Karpas-422 (cell line): ENCODE measurements at regions not wholly inside any gene's neighbourhood (a gene's known extent, or its start where the extent isn't known, plus 50 kb on each side); places are given as distances from the start of the nearest gene placed in this dataset.

Experiments
- DNase-seq: peaks from one replicate; pipeline ENCODE4 v3.0.0-alpha.2; 2015
- H2AFZ ChIP-seq: fragments of 200-600 bp; sonication (generic); 2 replicates; pipeline ENCODE4 v1.6.1; 2014; ENCODE audit warnings: antibody characterized with exemption, low read length, mixed read lengths
- H3K27ac ChIP-seq: fragments of 200-600 bp; sonication (generic); 2 replicates; pipeline ENCODE4 v1.5.1; 2014; ENCODE audit warnings: mild to moderate bottlenecking, low read length, moderate library complexity
- H3K27me3 ChIP-seq: fragments of 200-600 bp; sonication (generic); 2 replicates; pipeline ENCODE4 v1.6.1; 2014; ENCODE audit warnings: low read length, mixed read lengths
- H3K36me3 ChIP-seq: fragments of 200-600 bp; sonication (generic); 2 replicates; pipeline ENCODE4 v1.6.1; 2014; ENCODE audit warnings: low read length, mixed read lengths; ENCODE audit not compliant: insufficient read depth
- H3K4me1 ChIP-seq: fragments of 200-600 bp; sonication (generic); 2 replicates; pipeline ENCODE4 v1.6.1; 2014; ENCODE audit warnings: mild to moderate bottlenecking, low read length, mixed read lengths
- H3K4me2 ChIP-seq: fragments of 200-600 bp; sonication (generic); 2 replicates; pipeline ENCODE4 v1.6.1; 2014; ENCODE audit warnings: low read length, low read depth, mild to moderate bottlenecking; ENCODE audit not compliant: poor library complexity, severe bottlenecking
- H3K4me3 ChIP-seq: fragments of 200-600 bp; sonication (generic); 2 replicates; pipeline ENCODE4 v1.5.1; 2014; ENCODE audit warnings: mild to moderate bottlenecking, antibody characterized with exemption, low read length, mixed read lengths
- H3K79me2 ChIP-seq: fragments of 200-600 bp; sonication (generic); 2 replicates; pipeline ENCODE4 v1.6.1; 2014; ENCODE audit warnings: mild to moderate bottlenecking, low read length, mixed read lengths
- H3K9ac ChIP-seq: fragments of 200-600 bp; sonication (generic); 2 replicates; pipeline ENCODE4 v1.6.0; 2014; ENCODE audit warnings: low read length
- H3K9me2 ChIP-seq: fragments of 200-600 bp; sonication (generic), shearing (Covaris generic); replicated peaks from 2 replicates; pipeline ENCODE4 v1.6.0; 2014; ENCODE audit warnings: mild to moderate bottlenecking, low read length, moderate library complexity; ENCODE audit not compliant: insufficient read depth
- H3K9me3 ChIP-seq: fragments of 300-700, 200-600 bp; sonication (generic); 2 replicates; pipeline ENCODE4 v1.6.1; 2014; ENCODE audit warnings: low read length, mixed read lengths
- H4K20me1 ChIP-seq: fragments of 200-600 bp; sonication (generic); 2 replicates; pipeline ENCODE4 v1.6.1; 2014; ENCODE audit warnings: mild to moderate bottlenecking, antibody characterized with exemption, low read length, low read depth; ENCODE audit not compliant: insufficient read depth

DNA sequence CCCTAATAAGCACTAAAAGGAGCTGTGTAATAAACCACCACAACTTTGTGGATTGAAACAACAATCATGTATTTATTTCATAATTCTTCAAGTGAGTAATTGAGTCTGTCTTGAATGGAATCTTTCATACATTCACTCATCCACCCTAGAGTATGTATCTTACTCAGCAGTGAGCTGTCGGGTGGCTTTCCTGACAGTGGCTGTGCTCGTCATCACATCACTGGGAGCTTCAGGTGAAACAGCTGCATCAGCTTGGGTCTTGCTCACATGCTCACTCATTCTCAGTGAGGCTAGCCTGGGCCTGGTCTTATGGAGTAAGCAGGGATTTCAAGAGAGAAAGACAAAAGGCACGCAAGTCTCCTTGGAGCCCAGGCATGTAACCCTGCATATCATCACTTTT is 271.4 kb downstream of the POM121L12 start:
- Histone ChIP-seq H3K4me2 (no peak overlapping the region), H3K27me3 (no peaks in the 10 kb centered on the region), H3K9me3 (peaks cover 33% of the 10 kb centered on the region), H3K9me2 (no peaks in the 10 kb centered on the region), H3K36me3 (no peaks in the 10 kb centered on the region), H3K27ac (no peak overlapping the region), H3K4me1 (no peaks in the 10 kb centered on the region), H3K4me3 (no peak overlapping the region), H3K9ac (no peak overlapping the region), H2AFZ (no peak overlapping the region), H4K20me1 (no peaks in the 10 kb centered on the region), H3K79me2 (no peaks in the 10 kb centered on the region)
- DNase-seq, result no peak

DNA sequence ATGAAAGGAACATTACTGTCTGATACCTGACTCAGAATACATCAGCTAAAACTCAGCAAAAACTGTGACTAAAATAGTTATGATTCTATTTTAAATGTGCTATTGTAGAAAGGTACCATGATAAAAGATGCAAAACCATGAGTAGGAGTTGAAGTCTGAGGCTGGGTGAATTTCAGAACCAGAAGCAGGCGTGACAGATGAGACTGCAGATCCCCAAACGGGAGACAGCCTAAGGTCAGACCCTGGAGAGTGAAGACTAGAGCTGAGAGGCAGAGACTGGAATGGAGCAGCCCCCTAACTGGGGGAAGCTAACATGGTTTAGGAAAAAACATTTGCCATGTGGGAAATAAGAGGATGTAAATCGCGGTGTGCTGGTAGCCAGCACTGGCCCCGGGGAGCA is 275.8 kb downstream of the POM121L12 start:
- DNase-seq, result no peak
- H3K27me3 ChIP-seq, result no peaks in the 10 kb centered on the region
- H3K4me2 ChIP-seq, result no peak overlapping the region
- peaks cover 39% of the 10 kb centered on the region for H3K9me3 ChIP-seq
- no peak overlapping the region for H2AFZ ChIP-seq
- no peak overlapping the region for H3K4me3 ChIP-seq
- H3K27ac ChIP-seq, result no peak overlapping the region
- no peak overlapping the region for H3K9ac ChIP-seq
- H3K9me2 ChIP-seq, result no peaks in the 10 kb centered on the region
- no peaks in the 10 kb centered on the region for H3K36me3 ChIP-seq
- no peaks in the 10 kb centered on the region for H3K4me1 ChIP-seq
- no peaks in the 10 kb centered on the region for H3K79me2 ChIP-seq
- no peaks in the 10 kb centered on the region for H4K20me1 ChIP-seq

DNA sequence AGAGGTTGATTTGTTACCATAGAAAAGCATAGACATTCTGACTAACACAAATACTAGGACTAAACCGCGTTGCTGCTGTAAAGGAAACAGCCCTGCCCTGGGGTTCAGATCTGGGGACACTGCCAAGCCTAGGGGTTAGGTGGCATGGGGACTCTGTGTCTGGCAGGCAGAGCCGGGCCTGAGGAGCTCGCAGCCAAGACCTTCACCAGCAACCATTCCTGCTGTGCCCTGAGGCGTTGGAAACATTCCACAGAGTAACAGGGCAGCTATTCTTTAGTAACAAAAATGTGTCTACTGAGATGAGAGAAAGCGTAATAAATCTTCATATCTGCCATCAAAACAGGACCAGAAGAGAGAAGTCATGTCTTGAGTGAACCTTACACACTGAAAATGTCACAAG is 280.5 kb downstream of the POM121L12 start:
- no peaks in the 10 kb centered on the region for H3K79me2 ChIP-seq
- H3K27me3 ChIP-seq, result no peaks in the 10 kb centered on the region
- no peak overlapping the region for H3K4me3 ChIP-seq
- no peaks in the 10 kb centered on the region for H3K4me1 ChIP-seq
- no peaks in the 10 kb centered on the region for H3K9me2 ChIP-seq
- no peaks in the 10 kb centered on the region for H4K20me1 ChIP-seq
- H3K9me3 ChIP-seq, result peaks cover 27% of the 10 kb centered on the region
- H3K27ac ChIP-seq, result no peak overlapping the region
- no peak for DNase-seq
- H3K4me2 ChIP-seq, result no peak overlapping the region
- no peaks in the 10 kb centered on the region for H3K36me3 ChIP-seq
- H3K9ac ChIP-seq, result no peak overlapping the region
- H2AFZ ChIP-seq, result no peak overlapping the region

DNA sequence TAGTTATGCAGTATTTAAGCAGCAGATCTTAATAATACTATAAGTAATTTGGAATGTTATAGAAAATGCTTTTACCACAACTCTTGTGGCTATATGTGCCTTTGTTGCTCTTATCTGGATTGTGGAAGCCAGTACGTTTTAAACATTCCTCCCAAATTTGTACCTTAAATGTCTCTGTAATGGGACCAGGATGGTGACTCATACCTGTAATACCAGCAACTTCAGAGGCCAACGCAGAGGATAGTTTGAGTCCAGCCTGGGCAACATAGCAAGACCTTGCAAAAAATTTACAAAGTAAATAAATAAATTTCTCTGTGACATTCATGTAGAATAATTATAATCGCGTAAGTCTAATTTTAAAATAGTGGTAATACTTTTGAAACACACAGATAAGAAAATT is 283.1 kb downstream of the POM121L12 start:
- Histone ChIP-seq H3K9ac (no peak overlapping the region), H3K27me3 (no peaks in the 10 kb centered on the region), H3K4me2 (no peak overlapping the region), H3K9me2 (no peaks in the 10 kb centered on the region), H2AFZ (no peak overlapping the region), H3K36me3 (no peaks in the 10 kb centered on the region), H3K9me3 (peaks cover 29% of the 10 kb centered on the region), H4K20me1 (no peaks in the 10 kb centered on the region), H3K4me1 (no peaks in the 10 kb centered on the region), H3K27ac (no peak overlapping the region), H3K4me3 (no peak overlapping the region), H3K79me2 (no peaks in the 10 kb centered on the region)
- DNase-seq, result no peak

DNA sequence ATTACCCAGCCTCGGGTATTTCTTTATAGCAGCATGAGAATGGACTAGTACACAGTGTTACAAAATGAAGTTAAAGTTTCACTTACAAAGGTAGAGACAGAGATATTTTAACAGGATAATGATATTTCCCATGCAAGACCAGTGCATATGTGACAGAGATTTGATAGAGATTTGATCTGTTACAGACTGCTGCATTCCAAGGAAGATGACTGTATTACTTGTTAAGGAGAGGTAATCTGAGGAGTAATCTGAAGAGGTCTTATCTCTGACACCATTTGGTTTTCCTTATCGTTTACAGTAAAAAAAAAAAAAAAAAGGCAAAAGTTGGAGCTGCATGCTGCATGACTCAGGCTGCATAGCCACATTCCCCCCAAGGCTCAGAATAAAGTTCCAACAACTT is 289.6 kb downstream of the POM121L12 start:
- DNase-seq, result no peak
- Histone ChIP-seq H3K4me1 (no peaks in the 10 kb centered on the region), H3K27me3 (no peaks in the 10 kb centered on the region), H3K79me2 (no peaks in the 10 kb centered on the region), H3K36me3 (no peaks in the 10 kb centered on the region), H3K9ac (no peak overlapping the region), H3K9me2 (no peaks in the 10 kb centered on the region), H3K4me2 (no peak overlapping the region), H3K27ac (no peak overlapping the region), H3K4me3 (no peak overlapping the region), H2AFZ (no peak overlapping the region), H3K9me3 (peaks cover 16% of the 10 kb centered on the region), H4K20me1 (no peaks in the 10 kb centered on the region)

DNA sequence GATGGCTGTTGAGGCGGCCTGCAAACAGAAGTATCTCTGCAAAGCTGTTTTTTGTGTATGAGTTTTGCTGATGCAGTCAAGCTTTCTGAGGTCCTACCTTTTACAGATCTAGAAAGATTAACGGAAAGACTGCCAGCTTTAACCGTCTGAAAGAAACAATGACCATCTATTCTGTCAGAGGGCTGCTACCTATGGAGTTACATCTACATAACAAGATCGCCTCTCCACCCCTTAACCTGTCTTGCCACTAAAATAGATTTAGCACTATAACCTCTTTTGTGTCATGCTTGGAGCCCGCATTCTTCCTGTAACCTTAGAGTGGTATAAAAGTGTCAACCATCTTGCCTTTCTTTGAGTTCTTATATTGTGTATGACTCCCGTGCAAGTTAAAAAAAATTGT is 291.2 kb downstream of the POM121L12 start:
- Histone ChIP-seq H3K9me3 (peaks cover 20% of the 10 kb centered on the region), H3K79me2 (no peaks in the 10 kb centered on the region), H2AFZ (no peak overlapping the region), H4K20me1 (no peaks in the 10 kb centered on the region), H3K27ac (no peak overlapping the region), H3K4me2 (no peak overlapping the region), H3K9me2 (no peaks in the 10 kb centered on the region), H3K36me3 (no peaks in the 10 kb centered on the region), H3K4me3 (no peak overlapping the region), H3K4me1 (no peaks in the 10 kb centered on the region), H3K9ac (no peak overlapping the region), H3K27me3 (no peaks in the 10 kb centered on the region)
- no peak for DNase-seq

DNA sequence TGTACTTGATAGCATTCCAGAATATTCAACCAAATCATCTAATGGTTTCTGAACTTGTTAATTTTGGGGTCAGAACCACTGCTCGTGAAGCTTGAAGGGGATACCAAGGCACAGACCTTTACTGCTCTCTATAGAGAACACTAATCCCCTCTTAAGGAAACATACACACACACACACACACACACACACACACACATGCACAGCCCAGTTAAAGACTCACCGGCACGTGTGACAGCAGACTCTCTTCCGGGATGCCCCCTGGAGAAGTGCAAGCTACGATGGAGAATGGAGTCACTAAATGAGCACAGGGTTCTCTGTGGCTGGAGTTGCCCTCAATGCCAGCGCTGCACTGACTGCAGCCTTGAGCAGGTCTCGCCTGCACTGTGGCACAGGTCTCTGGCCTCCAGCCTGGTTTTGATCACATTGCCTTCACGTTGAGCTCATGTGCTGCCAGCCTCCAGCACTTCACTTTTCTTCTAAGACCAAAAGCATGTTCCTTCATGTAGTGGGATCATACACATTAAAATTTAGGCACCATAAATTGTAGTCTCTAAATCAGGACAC is 300.8 kb downstream of the POM121L12 start:
- H4K20me1 ChIP-seq, result no peaks in the 10 kb centered on the region
- no peaks in the 10 kb centered on the region for H3K27me3 ChIP-seq
- no peak overlapping the region for H2AFZ ChIP-seq
- no peak overlapping the region for H3K9ac ChIP-seq
- H3K27ac ChIP-seq, result no peak overlapping the region
- no peak overlapping the region for H3K4me3 ChIP-seq
- no peaks in the 10 kb centered on the region for H3K36me3 ChIP-seq
- no peak for DNase-seq
- no peak overlapping the region for H3K4me2 ChIP-seq
- peaks cover 33% of the 10 kb centered on the region for H3K9me3 ChIP-seq
- no peaks in the 10 kb centered on the region for H3K9me2 ChIP-seq
- no peaks in the 10 kb centered on the region for H3K4me1 ChIP-seq
- no peaks in the 10 kb centered on the region for H3K79me2 ChIP-seq

DNA sequence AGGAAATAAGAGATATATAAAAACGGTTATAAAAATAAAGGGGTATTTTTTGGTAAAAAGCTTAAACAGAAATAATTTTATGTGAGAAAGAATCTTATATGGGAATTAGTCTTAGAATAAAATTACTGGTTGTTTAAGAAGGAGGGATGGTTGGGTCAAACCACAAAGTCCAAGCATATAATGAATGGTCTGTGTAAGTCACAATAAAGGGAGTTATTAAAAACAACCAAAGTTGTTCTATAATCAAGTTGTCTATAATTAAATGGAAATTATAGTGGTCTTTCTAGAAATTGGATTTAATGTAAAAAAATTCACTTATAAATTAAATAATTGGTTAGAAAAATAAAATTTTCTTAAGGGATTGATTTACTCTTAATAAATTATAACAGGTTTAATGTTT is 304.8 kb downstream of the POM121L12 start:
- Histone ChIP-seq H3K4me2 (no peak overlapping the region), H3K4me1 (no peaks in the 10 kb centered on the region), H4K20me1 (no peaks in the 10 kb centered on the region), H2AFZ (no peak overlapping the region), H3K27me3 (no peaks in the 10 kb centered on the region), H3K9me3 (peaks cover 34% of the 10 kb centered on the region), H3K4me3 (no peak overlapping the region), H3K36me3 (no peaks in the 10 kb centered on the region), H3K79me2 (no peaks in the 10 kb centered on the region), H3K27ac (no peak overlapping the region), H3K9me2 (no peaks in the 10 kb centered on the region), H3K9ac (no peak overlapping the region)
- DNase-seq, result no peak

DNA sequence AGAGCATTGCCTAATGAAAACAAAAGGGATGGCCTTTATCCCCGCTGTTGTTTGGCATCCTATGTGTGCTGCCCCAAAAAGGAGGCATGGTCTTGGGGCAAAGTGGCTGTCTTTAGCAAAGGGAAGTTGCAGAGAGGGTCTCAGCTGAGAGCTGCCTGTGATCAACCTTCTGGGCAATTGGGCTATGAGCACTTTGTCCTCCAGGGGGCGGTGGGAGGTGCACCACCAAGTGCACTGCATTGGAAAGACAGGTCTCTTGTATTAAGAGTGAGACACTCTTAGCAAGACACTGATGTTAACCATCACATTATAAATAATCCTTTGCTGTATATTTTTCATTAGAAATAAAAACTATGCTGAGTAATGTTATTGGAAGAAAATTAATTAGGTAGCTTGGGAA is 314.8 kb downstream of the POM121L12 start:
- H3K27ac ChIP-seq, result no peak overlapping the region
- H3K79me2 ChIP-seq, result no peaks in the 10 kb centered on the region
- no peak overlapping the region for H3K4me3 ChIP-seq
- no peaks in the 10 kb centered on the region for H3K36me3 ChIP-seq
- H3K9me2 ChIP-seq, result no peaks in the 10 kb centered on the region
- no peaks in the 10 kb centered on the region for H4K20me1 ChIP-seq
- H3K9me3 ChIP-seq, result peaks cover 29% of the 10 kb centered on the region
- H3K9ac ChIP-seq, result no peak overlapping the region
- H3K4me2 ChIP-seq, result no peak overlapping the region
- no peak overlapping the region for H2AFZ ChIP-seq
- DNase-seq, result peak; percentile 67
- no peaks in the 10 kb centered on the region for H3K4me1 ChIP-seq
- H3K27me3 ChIP-seq, result no peaks in the 10 kb centered on the region
